ENCODE measurements at regions not wholly inside any gene's neighbourhood (a gene's known extent, or its start where the extent isn't known, plus 50 kb on each side); places are given as distances from the start of the nearest gene placed in this dataset.

DNA sequence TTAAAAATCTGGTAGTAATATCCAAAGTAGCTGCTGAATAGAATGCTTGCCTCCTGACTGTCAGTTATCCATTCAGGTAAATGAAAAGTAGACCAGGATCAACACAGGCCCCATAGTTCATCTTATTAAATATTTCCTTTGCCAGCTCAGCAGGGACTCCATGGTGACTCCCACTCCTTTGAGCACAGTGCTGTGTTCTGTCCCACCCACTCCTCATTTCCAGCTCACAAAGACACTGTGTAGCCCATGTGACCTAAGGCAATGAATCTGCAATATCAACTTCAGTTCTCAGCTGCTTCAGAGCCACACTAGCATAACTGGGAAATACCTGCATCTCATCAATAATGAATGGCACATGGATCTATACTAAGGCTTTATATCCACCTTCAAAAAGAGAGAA is 189.5 kb upstream of the MANEA start:
- H3K4me3 Mint-ChIP-seq = no peak overlapping the region
- DNase-seq = no peak
- H3K27me3 Mint-ChIP-seq (ENCODE audit: insufficient read depth) = no peaks in the 10 kb centered on the region
- TF ChIP-seq, protein P1, sequence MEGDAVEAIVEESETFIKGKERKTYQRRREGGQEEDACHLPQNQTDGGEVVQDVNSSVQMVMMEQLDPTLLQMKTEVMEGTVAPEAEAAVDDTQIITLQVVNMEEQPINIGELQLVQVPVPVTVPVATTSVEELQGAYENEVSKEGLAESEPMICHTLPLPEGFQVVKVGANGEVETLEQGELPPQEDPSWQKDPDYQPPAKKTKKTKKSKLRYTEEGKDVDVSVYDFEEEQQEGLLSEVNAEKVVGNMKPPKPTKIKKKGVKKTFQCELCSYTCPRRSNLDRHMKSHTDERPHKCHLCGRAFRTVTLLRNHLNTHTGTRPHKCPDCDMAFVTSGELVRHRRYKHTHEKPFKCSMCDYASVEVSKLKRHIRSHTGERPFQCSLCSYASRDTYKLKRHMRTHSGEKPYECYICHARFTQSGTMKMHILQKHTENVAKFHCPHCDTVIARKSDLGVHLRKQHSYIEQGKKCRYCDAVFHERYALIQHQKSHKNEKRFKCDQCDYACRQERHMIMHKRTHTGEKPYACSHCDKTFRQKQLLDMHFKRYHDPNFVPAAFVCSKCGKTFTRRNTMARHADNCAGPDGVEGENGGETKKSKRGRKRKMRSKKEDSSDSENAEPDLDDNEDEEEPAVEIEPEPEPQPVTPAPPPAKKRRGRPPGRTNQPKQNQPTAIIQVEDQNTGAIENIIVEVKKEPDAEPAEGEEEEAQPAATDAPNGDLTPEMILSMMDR (IDR thresholded peaks at IDR 0.05) = no peak
- no peak overlapping the region for H3K27ac Mint-ChIP-seq
- peaks cover 28% of the 10 kb centered on the region for H3K9me3 Mint-ChIP-seq
- H3K36me3 Mint-ChIP-seq (ENCODE audit: low read depth) = no peaks in the 10 kb centered on the region; the same call in 1 of the 2 replicates
- H3K4me1 Mint-ChIP-seq (ENCODE audit: low read depth) = no peaks in the 10 kb centered on the region

DNA sequence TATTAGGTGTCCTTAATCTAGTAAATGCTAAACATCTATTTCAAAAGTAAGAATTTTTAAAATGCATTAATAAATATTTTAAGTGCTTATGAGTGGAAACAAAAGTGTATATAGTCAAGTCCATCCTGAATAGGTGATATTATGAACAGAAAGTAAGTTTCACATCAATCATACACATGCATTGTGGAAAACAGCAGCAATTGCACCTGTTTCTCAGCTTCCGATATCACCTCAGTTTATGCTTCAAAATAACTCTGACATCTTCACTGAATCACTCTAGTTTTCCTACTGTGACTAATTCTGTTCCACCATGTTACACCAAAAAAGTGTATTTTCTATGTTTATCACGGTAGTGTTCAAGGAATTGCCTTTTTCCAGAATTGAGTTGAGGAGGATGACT is 172.6 kb upstream of the MANEA start:
- H3K36me3 Mint-ChIP-seq (ENCODE audit: low read depth) = no peaks in the 10 kb centered on the region
- peaks cover 11% of the 10 kb centered on the region; the same call in 1 of the 2 replicates for H3K9me3 Mint-ChIP-seq
- no peak overlapping the region for H3K27ac Mint-ChIP-seq

DNA sequence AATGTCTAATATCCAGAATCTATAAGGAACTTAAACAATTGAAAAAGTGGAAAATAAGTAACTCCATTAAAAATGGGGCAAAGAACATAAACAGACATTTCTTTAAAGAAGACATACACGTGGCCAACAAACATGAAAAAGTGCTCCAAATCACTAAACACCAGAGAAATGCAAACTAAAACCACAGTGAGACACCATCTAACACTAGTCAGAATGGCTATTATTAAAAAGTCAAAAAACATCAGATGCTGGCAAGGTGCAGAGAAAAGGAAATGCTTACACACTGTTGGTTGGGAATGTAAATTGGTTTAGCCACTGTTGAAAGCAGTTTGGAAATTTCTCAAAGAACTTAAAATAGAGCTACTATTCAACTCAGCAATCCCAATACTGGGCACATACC is 169.2 kb upstream of the MANEA start:
- Mint-ChIP-seq H3K9me3 (peaks cover 21% of the 10 kb centered on the region), H3K27me3 (ENCODE audit: insufficient read depth) (no peaks in the 10 kb centered on the region), H3K36me3 (ENCODE audit: low read depth) (no peaks in the 10 kb centered on the region), H3K4me1 (ENCODE audit: low read depth) (no peaks in the 10 kb centered on the region), H3K4me3 (no peak overlapping the region), H3K27ac (no peak overlapping the region)
- no peak for DNase-seq
- TF ChIP-seq, protein P1 (IDR thresholded peaks at IDR 0.05) = no peak

More for the DNA sequence above, 172.6 kb upstream of the MANEA start:
- Mint-ChIP-seq H3K27me3 (ENCODE audit: insufficient read depth) (no peaks in the 10 kb centered on the region), H3K4me1 (ENCODE audit: low read depth) (no peaks in the 10 kb centered on the region), H3K4me3 (no peak overlapping the region)
- TF ChIP-seq, protein P1 (IDR thresholded peaks at IDR 0.05) = no peak
- no peak for DNase-seq

DNA sequence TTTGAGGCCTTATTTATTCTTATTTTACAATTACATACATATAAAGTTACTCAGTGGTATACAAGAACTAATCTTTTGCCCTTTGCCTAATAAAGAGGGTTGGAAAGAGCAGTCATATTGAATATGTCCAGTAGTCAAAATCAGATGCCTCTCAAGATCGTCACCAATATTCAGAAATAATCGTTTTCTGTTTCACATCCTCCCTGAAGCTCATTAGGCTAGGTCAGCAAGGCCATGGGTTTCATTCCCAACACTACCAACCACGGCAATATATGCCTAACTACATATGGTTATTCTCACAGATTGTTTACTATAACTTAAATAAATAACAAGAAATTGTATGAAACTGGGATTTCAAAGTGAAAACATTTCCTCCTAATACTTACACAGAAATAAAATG is 167.2 kb upstream of the MANEA start:
- H3K9me3 Mint-ChIP-seq = peaks cover 25% of the 10 kb centered on the region

DNA sequence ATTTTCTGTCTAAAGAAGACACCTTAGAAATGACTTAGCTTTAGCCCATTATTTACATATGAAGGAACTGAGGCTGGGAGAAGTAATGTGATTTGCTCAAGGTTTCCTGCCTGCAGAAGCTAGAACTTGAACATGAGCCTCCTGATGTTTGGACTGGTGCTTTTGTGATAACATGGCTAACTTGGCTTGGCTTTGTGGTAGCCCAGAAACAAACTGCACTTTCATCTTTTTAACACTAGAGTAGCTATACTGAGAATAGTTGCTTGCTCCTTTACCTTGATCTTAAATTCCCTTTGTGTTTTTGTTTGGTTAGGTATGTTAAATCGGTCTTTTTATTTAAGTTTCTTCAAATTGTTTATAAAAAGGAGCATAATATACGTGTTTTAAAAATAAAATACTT is 163.5 kb upstream of the MANEA start:
- H3K27ac Mint-ChIP-seq = no peak overlapping the region
- no peaks in the 10 kb centered on the region for H3K36me3 Mint-ChIP-seq (ENCODE audit: low read depth)
- no peaks in the 10 kb centered on the region for H3K4me1 Mint-ChIP-seq (ENCODE audit: low read depth)
- H3K4me3 Mint-ChIP-seq = no peak overlapping the region
- TF ChIP-seq, protein P1 (IDR thresholded peaks at IDR 0.05) = no peak
- peaks cover 15% of the 10 kb centered on the region for H3K9me3 Mint-ChIP-seq
- no peaks in the 10 kb centered on the region for H3K27me3 Mint-ChIP-seq (ENCODE audit: insufficient read depth)
- no peak for DNase-seq

More for the DNA sequence above, 167.2 kb upstream of the MANEA start:
- TF ChIP-seq, protein P1 (IDR thresholded peaks at IDR 0.05) = no peak
- DNase-seq = no peak
- no peaks in the 10 kb centered on the region for H3K36me3 Mint-ChIP-seq (ENCODE audit: low read depth)
- H3K4me3 Mint-ChIP-seq = no peak overlapping the region
- H3K27ac Mint-ChIP-seq = no peak overlapping the region
- no peaks in the 10 kb centered on the region for H3K4me1 Mint-ChIP-seq (ENCODE audit: low read depth)
- H3K27me3 Mint-ChIP-seq (ENCODE audit: insufficient read depth) = no peaks in the 10 kb centered on the region

DNA sequence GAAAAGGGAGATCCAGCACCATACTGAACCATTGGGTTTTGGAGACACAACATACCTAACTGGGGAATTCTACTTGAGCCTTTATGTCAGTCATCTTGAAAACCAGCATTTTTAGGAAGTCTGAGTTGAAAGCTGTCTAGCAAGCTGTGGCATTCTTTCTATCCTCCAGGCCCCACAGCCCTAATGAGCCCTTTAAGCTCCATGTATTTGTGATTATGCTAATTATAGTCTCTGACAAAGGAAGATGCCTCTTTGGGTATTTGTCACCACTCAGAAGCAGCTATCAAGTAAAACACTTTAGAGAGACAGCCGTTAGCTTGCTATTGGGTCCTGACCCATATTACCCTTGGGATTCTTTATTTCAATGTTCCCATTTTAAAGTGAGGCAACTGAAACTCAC is 159.5 kb upstream of the MANEA start:
- no peak overlapping the region for H3K4me3 Mint-ChIP-seq
- no peaks in the 10 kb centered on the region for H3K4me1 Mint-ChIP-seq (ENCODE audit: low read depth)
- no peaks in the 10 kb centered on the region for H3K36me3 Mint-ChIP-seq (ENCODE audit: low read depth)
- H3K9me3 Mint-ChIP-seq = peaks cover 32% of the 10 kb centered on the region
- H3K27ac Mint-ChIP-seq = no peak overlapping the region
- no peak for DNase-seq
- no peaks in the 10 kb centered on the region for H3K27me3 Mint-ChIP-seq (ENCODE audit: insufficient read depth)
- TF ChIP-seq, protein P1 (IDR thresholded peaks at IDR 0.05) = no peak
